ENCODE measurements at regions not wholly inside any gene's neighbourhood (a gene's known extent, or its start where the extent isn't known, plus 50 kb on each side); places are given as distances from the start of the nearest gene placed in this dataset.

- TF ChIP-seq CTCF (IDR thresholded peaks at IDR 0.05) (no peak), POLR2A (IDR thresholded peaks at IDR 0.05) (no peak), EP300 (IDR thresholded peaks at IDR 0.05) (no peak)
Measured at GRCh38 chrX:34879346-34879745, 63.2 kb upstream of the FAM47B start.

Measured in tibial nerve (tissue), 4 donors.